Osteocyte (in vitro differentiated cells): ENCODE measurements at regions not wholly inside any gene's neighbourhood (a gene's known extent, or its start where the extent isn't known, plus 50 kb on each side); places are given as distances from the start of the nearest gene placed in this dataset.

Experiments
- DNase-seq: peaks from one replicate; pipeline ENCODE4 v3.0.0; 2021; ENCODE audit warnings: mixed read lengths; ENCODE audit not compliant: unreplicated experiment; ENCODE audit errors: extremely low spot score
- H3K27ac Mint-ChIP-seq: one replicate; pipeline ENCODE4 v1.8.0; 2021; ENCODE audit warnings: mild to moderate bottlenecking, mixed read lengths; ENCODE audit not compliant: unreplicated experiment
- H3K27me3 Mint-ChIP-seq: one replicate; pipeline ENCODE4 v1.8.0; 2021; ENCODE audit warnings: mixed read lengths; ENCODE audit not compliant: unreplicated experiment
- H3K36me3 Mint-ChIP-seq: one replicate; pipeline ENCODE4 v1.8.0; 2021; ENCODE audit warnings: mixed read lengths; ENCODE audit not compliant: unreplicated experiment
- H3K4me1 Mint-ChIP-seq: one replicate; pipeline ENCODE4 v1.8.0; 2021; ENCODE audit warnings: mixed read lengths; ENCODE audit not compliant: unreplicated experiment
- H3K4me3 Mint-ChIP-seq: one replicate; pipeline ENCODE4 v1.8.0; 2021; ENCODE audit warnings: mild to moderate bottlenecking, moderate library complexity, mixed read lengths; ENCODE audit not compliant: unreplicated experiment
- H3K9me3 Mint-ChIP-seq: one replicate; pipeline ENCODE4 v1.8.0; 2021; ENCODE audit warnings: mixed read lengths; ENCODE audit not compliant: unreplicated experiment
- CTCF ChIP-seq: fragments of 200-600 bp; sonication (generic); IDR thresholded peaks from 2 replicates; pipeline ENCODE4 v1.5.0; 2021; ENCODE audit warnings: antibody characterized with exemption, mild to moderate bottlenecking, moderate library complexity

GRCh38 chr13:91042870-91043269 lies 304.6 kb upstream of the MIR17HG start:
- no peak for DNase-seq
- Mint-ChIP-seq H3K27me3 (no peaks in the 10 kb centered on the region), H3K9me3 (no peaks in the 10 kb centered on the region), H3K4me3 (no peak overlapping the region), H3K36me3 (no peaks in the 10 kb centered on the region), H3K27ac (no peak overlapping the region), H3K4me1 (no peaks in the 10 kb centered on the region)
- TF ChIP-seq CTCF, result no peak

- Mint-ChIP-seq H3K27me3 (no peaks in the 10 kb centered on the region), H3K9me3 (no peaks in the 10 kb centered on the region), H3K4me1 (no peaks in the 10 kb centered on the region), H3K27ac (no peak overlapping the region), H3K36me3 (no peaks in the 10 kb centered on the region), H3K4me3 (no peak overlapping the region)
- no peak for DNase-seq
- TF ChIP-seq CTCF, result peak; percentile 62
Observed at GRCh38 chr13:91045351-91046034, 302.0 kb upstream of the MIR17HG start.

GRCh38 chr13:91046715-91047327 lies 300.7 kb upstream of the MIR17HG start:
- peak; percentile 9 for TF ChIP-seq CTCF
- no peak for DNase-seq
- Mint-ChIP-seq H3K36me3 (no peaks in the 10 kb centered on the region), H3K4me1 (no peaks in the 10 kb centered on the region), H3K27ac (no peak overlapping the region), H3K4me3 (no peak overlapping the region), H3K9me3 (no peaks in the 10 kb centered on the region), H3K27me3 (no peaks in the 10 kb centered on the region)

GRCh38 chr13:91050970-91051369 lies 296.5 kb upstream of the MIR17HG start:
- Mint-ChIP-seq H3K27me3 (peaks cover 3% of the 10 kb centered on the region), H3K4me1 (peaks cover 16% of the 10 kb centered on the region), H3K9me3 (no peaks in the 10 kb centered on the region), H3K4me3 (no peak overlapping the region), H3K27ac (no peak overlapping the region), H3K36me3 (no peaks in the 10 kb centered on the region)
- TF ChIP-seq CTCF, result no peak
- DNase-seq, result no peak

- no peak for TF ChIP-seq CTCF
- DNase-seq, result no peak
- Mint-ChIP-seq H3K27me3 (peaks cover 3% of the 10 kb centered on the region), H3K4me3 (no peak overlapping the region), H3K36me3 (no peaks in the 10 kb centered on the region), H3K27ac (no peak overlapping the region), H3K9me3 (no peaks in the 10 kb centered on the region), H3K4me1 (peaks cover 16% of the 10 kb centered on the region)
Observed at GRCh38 chr13:91052876-91053275, 294.6 kb upstream of the MIR17HG start.
